ENCODE measurements at regions not wholly inside any gene's neighbourhood (a gene's known extent, or its start where the extent isn't known, plus 50 kb on each side); places are given as distances from the start of the nearest gene placed in this dataset.

GRCh38 chr2:57855212-57855611, 191.4 kb upstream of the VRK2 start:
- DNase-seq = no peak
- no peaks in the 10 kb centered on the region for H3K36me3 ChIP-seq
- H3K4me3 ChIP-seq = no peak overlapping the region
- no peaks in the 10 kb centered on the region for H3K4me1 ChIP-seq
- H3K27ac ChIP-seq = no peak overlapping the region
- TF ChIP-seq POLR2A (IDR thresholded peaks at IDR 0.05) (no peak), CTCF (IDR thresholded peaks at IDR 0.05) (no peak)
- no peaks in the 10 kb centered on the region for H3K27me3 ChIP-seq
- no peaks in the 10 kb centered on the region for H3K9me3 ChIP-seq

GRCh38 chr2:57859755-57860154, 186.9 kb upstream of the VRK2 start:
- H3K4me3 ChIP-seq = no peak overlapping the region
- H3K4me1 ChIP-seq = no peaks in the 10 kb centered on the region
- H3K27me3 ChIP-seq = no peaks in the 10 kb centered on the region
- H3K9me3 ChIP-seq = no peaks in the 10 kb centered on the region
- TF ChIP-seq POLR2A (IDR thresholded peaks at IDR 0.05) (no peak), CTCF (IDR thresholded peaks at IDR 0.05) (no peak)
- no peaks in the 10 kb centered on the region for H3K36me3 ChIP-seq
- DNase-seq = no peak
- no peak overlapping the region for H3K27ac ChIP-seq

- Histone ChIP-seq H3K27me3 (no peaks in the 10 kb centered on the region), H3K4me1 (no peaks in the 10 kb centered on the region), H3K4me3 (no peak overlapping the region), H3K27ac (no peak overlapping the region), H3K36me3 (no peaks in the 10 kb centered on the region), H3K9me3 (no peaks in the 10 kb centered on the region)
- DNase-seq = no peak
- TF ChIP-seq POLR2A (IDR thresholded peaks at IDR 0.05) = no peak
- TF ChIP-seq CTCF (IDR thresholded peaks at IDR 0.05) = no peak
Observed at GRCh38 chr2:57862153-57862552, 184.5 kb upstream of the VRK2 start.

GRCh38 chr2:57862727-57863126, 183.9 kb upstream of the VRK2 start:
- H3K27ac ChIP-seq = no peak overlapping the region
- H3K9me3 ChIP-seq = no peaks in the 10 kb centered on the region
- no peak for DNase-seq
- H3K36me3 ChIP-seq = no peaks in the 10 kb centered on the region
- no peak overlapping the region for H3K4me3 ChIP-seq
- no peaks in the 10 kb centered on the region for H3K27me3 ChIP-seq
- no peaks in the 10 kb centered on the region for H3K4me1 ChIP-seq
- TF ChIP-seq POLR2A (IDR thresholded peaks at IDR 0.05) (no peak), CTCF (IDR thresholded peaks at IDR 0.05) (no peak)

GRCh38 chr2:57864926-57865325, 181.7 kb upstream of the VRK2 start:
- TF ChIP-seq CTCF (IDR thresholded peaks at IDR 0.05) = no peak
- TF ChIP-seq POLR2A (IDR thresholded peaks at IDR 0.05) = no peak
- Histone ChIP-seq H3K27ac (no peak overlapping the region), H3K36me3 (no peaks in the 10 kb centered on the region), H3K4me3 (no peak overlapping the region), H3K4me1 (no peaks in the 10 kb centered on the region), H3K27me3 (no peaks in the 10 kb centered on the region), H3K9me3 (no peaks in the 10 kb centered on the region)
- no peak for DNase-seq

- Histone ChIP-seq H3K27ac (no peak overlapping the region), H3K27me3 (no peaks in the 10 kb centered on the region), H3K4me1 (no peaks in the 10 kb centered on the region), H3K36me3 (no peaks in the 10 kb centered on the region), H3K4me3 (no peak overlapping the region), H3K9me3 (no peaks in the 10 kb centered on the region)
- TF ChIP-seq POLR2A (IDR thresholded peaks at IDR 0.05) = no peak
- no peak for TF ChIP-seq CTCF (IDR thresholded peaks at IDR 0.05)
- DNase-seq = no peak
Observed at GRCh38 chr2:57867730-57868129, 178.9 kb upstream of the VRK2 start.
